HCT116 (cell line): ENCODE measurements at regions not wholly inside any gene's neighbourhood (a gene's known extent, or its start where the extent isn't known, plus 50 kb on each side); places are given as distances from the start of the nearest gene placed in this dataset.

ENCODE experiments used
- ATAC-seq: fragments of 200-7000 bp; cut with Tn5 transposase; 2 replicates; pipeline ENCODE4 v1.9.1; 2020; ENCODE audit warnings: mild to moderate bottlenecking, moderate library complexity
- BruUV-seq: library from RNA; stranded (reverse); fragments of 400-500 nt; replicated peaks from 2 replicates; lab custom pipeline; 2021; lab: Mats Ljungman, UMichigan
- CTCF ChIA-PET: fragments of 300-600 bp; sonication (Branson Sonifier 250); formaldehyde crosslinking; loops from one replicate; lab custom pipeline; 2021; ENCODE audit warnings: antibody characterized with exemption; lab: Charles Lee
- POLR2A ChIA-PET: fragments of 300-600, 350-600 bp; sonication (Branson Sonifier 250); formaldehyde crosslinking; loops from one replicate; lab custom pipeline; 2021; ENCODE audit warnings: antibody characterized with exemption; lab: Charles Lee
- RAD21 ChIA-PET, 2 experiments: fragments of 300-600 bp; sonication (Branson Sonifier 250); formaldehyde crosslinking; loops; one replicate each; lab custom pipeline; 2023; ENCODE audit warnings: low total read pairs in 2 of 2; ENCODE audit not compliant: uncharacterized antibody in 2 of 2, unreplicated experiment in 2 of 2, low non-redundant PET in 1 of 2; lab: Charles Lee
- DNase-seq: peaks from one replicate; pipeline ENCODE4 v3.0.0-alpha.2; 2010; ENCODE audit warnings: low read depth, low spot score
- H2AFZ ChIP-seq: fragments of 200-600 bp; shearing (Covaris generic), sonication (generic); 2 replicates; pipeline ENCODE4 v1.6.1; 2017; ENCODE audit warnings: low read depth, mixed run types, mixed read lengths, antibody characterized with exemption, low read length; ENCODE audit not compliant: poor library complexity, severe bottlenecking
- H3K27ac ChIP-seq: 2 replicates; pipeline ENCODE4 v1.5.1; 2012; ENCODE audit warnings: low read depth, low read length
- H3K27me3 ChIP-seq: fragments of 200-600 bp; sonication (generic); 2 replicates; pipeline ENCODE4 v1.6.1; 2016; ENCODE audit warnings: mixed run types, low read length, mixed read lengths; ENCODE audit not compliant: insufficient read depth
- H3K36me3 ChIP-seq, 2 experiments: fragments of 200-500 bp in 1 of 2; fragments of 200-600 bp in 1 of 2; sonication (Bioruptor generic) in 1 of 2; sonication (generic) in 1 of 2; 2 replicates each; pipeline versions ENCODE4 v1.5.1 to v1.6.1; 2014 to 2016; ENCODE audit warnings: low read length in 2 of 2, inconsistent platforms in 1 of 2, mixed read lengths in 1 of 2, mixed run types in 1 of 2; ENCODE audit not compliant: insufficient read depth in 2 of 2, control insufficient read depth in 1 of 2
- H3K4me1 ChIP-seq, 2 experiments: fragments of 200-600 bp in 1 of 2; sonication (generic) in 1 of 2; 2 replicates each; pipeline versions ENCODE4 v1.5.1 to v1.6.1; 2012 to 2017; ENCODE audit warnings: low read length in 2 of 2, inconsistent platforms in 1 of 2, mild to moderate bottlenecking in 1 of 2, mixed read lengths in 1 of 2, mixed run types in 1 of 2, moderate library complexity in 1 of 2; ENCODE audit not compliant: insufficient read depth in 2 of 2, control insufficient read depth in 1 of 2
- H3K4me2 ChIP-seq: fragments of 200-600 bp; sonication (generic); 2 replicates; pipeline ENCODE4 v1.6.1; 2017; ENCODE audit warnings: mixed run types, low read length, mixed read lengths
- H3K4me3 ChIP-seq, 2 experiments: fragments of 200-600 bp in 1 of 2; sonication (generic) in 1 of 2; replicated peaks in 1 of 2; 2 replicates each; pipeline ENCODE4 v1.5.1; 2011 to 2016; ENCODE audit warnings: low read length in 2 of 2, control low read depth in 1 of 2, low read depth in 1 of 2, mild to moderate bottlenecking in 1 of 2, mixed read lengths in 1 of 2, mixed run types in 1 of 2
- H3K79me2 ChIP-seq: fragments of 200-600 bp; sonication (generic); 2 replicates; pipeline ENCODE4 v1.6.1; 2017; ENCODE audit warnings: mild to moderate bottlenecking, mixed run types, low read length, moderate library complexity, mixed read lengths; ENCODE audit not compliant: insufficient read depth
- H3K9ac ChIP-seq: fragments of 200-600 bp; sonication (generic); 2 replicates; pipeline ENCODE4 v1.6.1; 2016; ENCODE audit warnings: low read length, mixed read lengths
- H3K9me2 ChIP-seq: fragments of 200-600 bp; sonication (generic), shearing (Covaris generic); 2 replicates; pipeline ENCODE4 v1.6.1; 2017; ENCODE audit warnings: mixed run types, mild to moderate bottlenecking, moderate library complexity; ENCODE audit not compliant: insufficient read depth
- H3K9me3 ChIP-seq, 2 experiments: fragments of 200-500 bp in 1 of 2; fragments of 200-600 bp in 1 of 2; sonication (Bioruptor generic) in 1 of 2; sonication (generic) in 1 of 2; 2 replicates each; pipeline ENCODE4 v1.6.1; 2014 to 2017; ENCODE audit warnings: low read length in 2 of 2, mixed read lengths in 2 of 2, inconsistent platforms in 1 of 2, low read depth in 1 of 2, mild to moderate bottlenecking in 1 of 2, mixed run types in 1 of 2, moderate library complexity in 1 of 2; ENCODE audit not compliant: control insufficient read depth in 1 of 2, insufficient read depth in 1 of 2
- H4K20me1 ChIP-seq: fragments of 200-600 bp; sonication (generic), shearing (Covaris generic); 2 replicates; pipeline ENCODE4 v1.6.1; 2017; ENCODE audit warnings: mixed run types, mild to moderate bottlenecking, moderate library complexity; ENCODE audit not compliant: insufficient read depth
- CBX3 ChIP-seq: IDR thresholded peaks from 2 replicates; pipeline ENCODE4 v1.6.1; 2012; ENCODE audit warnings: low read depth
- CTCF ChIP-seq, 3 experiments: fragments of 200-600 bp in 1 of 3; sonication (generic) in 1 of 3; IDR thresholded peaks in 2 of 3; conservative IDR thresholded peaks in 1 of 3; 2 replicates each; pipeline ENCODE4 v1.5.1; 2012 to 2017; ENCODE audit warnings: low read depth in 2 of 3, low read length in 2 of 3, antibody characterized with exemption in 1 of 3, borderline replicate concordance in 1 of 3, control low read depth in 1 of 3, mild to moderate bottlenecking in 1 of 3, mixed read lengths in 1 of 3, mixed run types in 1 of 3, moderate library complexity in 1 of 3; ENCODE audit not compliant: insufficient read depth in 1 of 3
- EGR1 ChIP-seq: IDR thresholded peaks from 2 replicates; pipeline ENCODE4 v1.6.1; 2012; ENCODE audit warnings: low read depth
- ELF1 ChIP-seq: IDR thresholded peaks from 2 replicates; pipeline ENCODE4 v1.6.1; 2012; ENCODE audit warnings: low read depth, borderline replicate concordance
- EZH2 ChIP-seq: fragments of 200-600 bp; sonication (generic); IDR thresholded peaks from 2 replicates; pipeline ENCODE4 v1.6.1; 2017; ENCODE audit warnings: antibody characterized with exemption, mixed run types
- EZH2phosphoT487 ChIP-seq: fragments of 200-600 bp; IDR thresholded peaks from 2 replicates; pipeline ENCODE4 v1.6.1; 2018; ENCODE audit warnings: antibody characterized with exemption, borderline replicate concordance
- JUND ChIP-seq: IDR thresholded peaks from 2 replicates; pipeline ENCODE4 v1.6.1; 2012
- POLR2A ChIP-seq: IDR thresholded peaks from 2 replicates; pipeline ENCODE4 v1.7.0; 2011; ENCODE audit warnings: borderline replicate concordance; ENCODE audit not compliant: insufficient read depth, insufficient read length; ENCODE audit errors: extremely low read depth
- POLR2AphosphoS5 ChIP-seq: IDR thresholded peaks from 2 replicates; pipeline ENCODE4 v1.6.1; 2011; ENCODE audit warnings: mild to moderate bottlenecking, low read depth, low read length, moderate library complexity
- REST ChIP-seq: IDR thresholded peaks from 2 replicates; pipeline ENCODE4 v1.6.1; 2012; ENCODE audit warnings: low read depth
- SIN3A ChIP-seq: IDR thresholded peaks from 2 replicates; pipeline ENCODE4 v1.6.1; 2012; ENCODE audit warnings: low read depth
- SP1 ChIP-seq: IDR thresholded peaks from 2 replicates; pipeline ENCODE4 v1.6.1; 2012; ENCODE audit warnings: low read depth
- TCF7L2 ChIP-seq: IDR thresholded peaks from 2 replicates; pipeline ENCODE4 v1.7.0; 2011; ENCODE audit warnings: borderline replicate concordance, inconsistent platforms; ENCODE audit not compliant: insufficient read depth, insufficient read length; ENCODE audit errors: extremely low read depth
- ZFX ChIP-seq: fragments of 450-650 bp; IDR thresholded peaks from 2 replicates; pipeline ENCODE4 v1.6.1; 2017
- ZNF274 ChIP-seq: fragments of 200-500 bp; sonication (Bioruptor generic); IDR thresholded peaks from 2 replicates; pipeline ENCODE4 v1.6.1; 2014; ENCODE audit warnings: mild to moderate bottlenecking, low read depth, low read length, inconsistent platforms
- intact Hi-C: fragments of 100-400 bp; cut with micrococcal nuclease; formaldehyde crosslinking; loops from 2 replicates; pipeline ENCODE4 v1.10.0; 2022

GRCh38 chr11:30740091-30740490 lies 153.9 kb upstream of the MPPED2 start:
- Histone ChIP-seq H3K27me3 (peaks cover 4% of the 10 kb centered on the region; the same call in 1 of the 2 replicates), H3K9me3 (no peaks in the 10 kb centered on the region), H3K9ac (no peak overlapping the region), H3K4me1 (no peaks in the 10 kb centered on the region), H3K4me3 (no peak overlapping the region), H4K20me1 (no peaks in the 10 kb centered on the region; the same call in 1 of the 2 replicates), H3K36me3 (no peaks in the 10 kb centered on the region), H2AFZ (no peak overlapping the region), H3K4me2 (no peak overlapping the region), H3K9me2 (no peaks in the 10 kb centered on the region), H3K27ac (no peak overlapping the region), H3K79me2 (no peaks in the 10 kb centered on the region)
- RAD21 ChIA-PET = no interaction called here
- CTCF ChIA-PET = no interaction called here
- no TSS peak for BruUV-seq
- intact Hi-C loops = no loop called here
- TF ChIP-seq SP1 (no peak), CTCF (IDR thresholded peaks at IDR 0.05 in 2 of 3, conservative IDR thresholded peaks at IDR 0.05 in 1 of 3; ENCODE audit: borderline replicate concordance in 1 of 3, insufficient read depth in 1 of 3, low read depth in 2 of 3, low read length in 2 of 3) (no peak), POLR2A (no peak), EZH2phosphoT487 (no peak), EGR1 (no peak), EZH2 (no peak), ZNF274 (no peak), CBX3 (no peak), ZFX (no peak), SIN3A (no peak), JUND (no peak)
- POLR2A ChIA-PET = no interaction called here
- ATAC-seq (no peak), DNase-seq (no peak)

- H3K4me1 ChIP-seq = no peaks in the 10 kb centered on the region
- no peaks in the 10 kb centered on the region for H3K79me2 ChIP-seq
- DNase-seq = no peak
- no peak overlapping the region for H3K9ac ChIP-seq
- H3K9me3 ChIP-seq = no peaks in the 10 kb centered on the region
- no peaks in the 10 kb centered on the region for H3K27me3 ChIP-seq
- POLR2A ChIA-PET = no interaction called here
- H3K9me2 ChIP-seq = no peaks in the 10 kb centered on the region
- BruUV-seq = no TSS peak
- no peak overlapping the region for H3K4me3 ChIP-seq
- intact Hi-C loops = no loop called here
- no peak overlapping the region for H3K4me2 ChIP-seq
- CTCF ChIA-PET = no interaction called here
- no peak overlapping the region for H3K27ac ChIP-seq
- H4K20me1 ChIP-seq = no peaks in the 10 kb centered on the region; the same call in 1 of the 2 replicates
- no peaks in the 10 kb centered on the region for H3K36me3 ChIP-seq
- no peak overlapping the region for H2AFZ ChIP-seq
- RAD21 ChIA-PET = no interaction called here
- no peak for ATAC-seq
- TF ChIP-seq JUND (no peak), POLR2AphosphoS5 (no peak), ELF1 (no peak), TCF7L2 (no peak), REST (no peak)
These were observed 149.8 kb upstream of the MPPED2 start for GRCh38 chr11:30735946-30736345.
